UCSD-AML1 (cell line): ENCODE measurements at regions not wholly inside any gene's neighbourhood (a gene's known extent, or its start where the extent isn't known, plus 50 kb on each side); places are given as distances from the start of the nearest gene placed in this dataset.
"Not testable (repeated sequence)": the region's sequence is repeated elsewhere in the genome, so short reads cannot be mapped to it uniquely, and the experiment has no call there.

ENCODE experiments used
- DNase-seq: peaks from one replicate; lab custom pipeline; 2025; ENCODE audit not compliant: unreplicated experiment; lab: John Stamatoyannopoulos, UW

DNA sequence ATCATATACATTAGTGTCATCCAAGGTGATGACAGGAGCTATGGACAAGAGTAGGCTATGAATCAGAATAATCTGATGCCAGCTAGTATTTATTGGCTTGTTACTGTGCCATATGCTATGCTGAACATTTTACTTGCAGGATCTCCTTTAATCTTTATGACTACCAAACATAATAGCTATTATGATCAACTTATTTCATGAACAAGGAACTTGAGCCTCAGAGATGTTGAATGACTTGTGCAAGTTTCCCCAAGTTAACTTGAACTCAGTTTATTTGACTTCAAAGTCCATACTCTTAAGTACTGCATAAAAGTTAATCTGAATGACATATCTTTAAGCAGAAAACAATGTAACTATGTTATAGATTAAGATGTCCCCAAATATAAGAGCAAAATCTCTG, 178.8 kb upstream of the ARHGAP20 start:
- DNase-seq: no peak

DNA sequence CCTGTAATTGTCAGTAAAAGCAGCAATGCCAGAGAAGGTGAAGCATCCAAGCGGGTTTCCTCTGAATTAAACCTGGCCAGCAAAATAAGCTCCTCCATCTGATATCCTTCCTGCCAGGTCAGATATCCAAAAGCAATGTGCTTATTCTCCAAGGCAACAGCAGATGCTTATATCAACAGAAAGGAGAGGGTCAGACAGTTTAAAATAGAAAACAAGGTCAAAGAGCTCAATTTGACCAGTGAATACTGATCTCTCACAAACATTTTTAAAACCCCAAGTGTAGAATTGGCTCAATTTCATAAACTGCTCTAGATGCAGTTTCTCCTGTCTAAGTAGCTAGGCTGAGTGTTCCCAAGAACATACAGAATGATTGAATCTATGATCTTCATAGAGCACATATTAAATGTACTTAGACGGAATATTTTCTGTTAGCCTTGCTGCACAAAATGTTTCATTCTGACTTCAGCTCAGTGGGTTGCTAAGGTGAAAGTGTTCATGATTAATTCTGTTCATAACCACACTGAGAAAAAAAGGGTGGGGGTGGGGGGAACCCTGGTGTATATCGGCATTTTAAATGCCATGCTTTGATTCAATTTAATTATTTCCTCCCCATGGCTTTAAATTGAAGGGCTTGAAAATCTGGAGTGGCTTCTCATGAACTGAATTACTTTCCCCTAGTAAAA, 174.2 kb upstream of the ARHGAP20 start:
- DNase-seq: no peak

DNA sequence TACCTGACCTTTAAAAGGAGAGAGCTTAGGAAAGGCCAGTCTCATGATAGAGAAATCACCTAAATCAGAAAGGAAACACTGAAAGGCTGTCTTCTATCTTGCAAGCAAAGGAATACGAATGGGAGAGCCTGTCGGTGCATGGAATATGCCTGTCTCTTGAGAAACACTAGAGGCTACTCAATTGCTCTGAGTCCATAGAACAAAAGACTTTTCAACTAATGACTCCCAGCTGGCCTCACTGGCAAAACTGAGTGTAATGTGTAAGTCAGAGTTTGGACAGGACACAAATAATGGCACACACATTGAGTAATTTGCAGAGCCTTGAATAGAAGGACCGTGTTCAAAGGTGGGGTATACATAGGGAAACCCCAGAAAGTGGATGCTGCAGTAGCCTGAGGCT, 171.0 kb upstream of the ARHGAP20 start:
- DNase-seq: no peak

DNA sequence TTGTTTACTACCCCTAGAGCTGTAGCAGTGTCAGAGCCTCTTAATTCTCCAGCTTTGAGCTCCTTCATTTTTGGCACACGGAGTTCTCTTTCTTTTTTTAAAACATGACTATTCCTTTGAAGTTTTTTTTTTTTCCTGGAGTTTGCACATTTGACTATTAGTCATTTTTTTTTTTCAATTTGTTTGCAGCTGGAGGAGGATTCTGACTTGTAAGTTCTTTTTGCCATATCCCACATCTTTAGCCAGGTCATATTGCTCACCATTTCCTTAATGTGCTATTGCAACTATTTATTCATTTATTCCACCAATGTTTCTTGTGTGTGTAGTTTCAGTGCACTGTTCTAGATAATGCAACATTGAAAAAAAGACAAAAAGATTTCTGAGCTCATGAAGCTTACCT, 166.3 kb upstream of the ARHGAP20 start:
- DNase-seq: no peak

DNA sequence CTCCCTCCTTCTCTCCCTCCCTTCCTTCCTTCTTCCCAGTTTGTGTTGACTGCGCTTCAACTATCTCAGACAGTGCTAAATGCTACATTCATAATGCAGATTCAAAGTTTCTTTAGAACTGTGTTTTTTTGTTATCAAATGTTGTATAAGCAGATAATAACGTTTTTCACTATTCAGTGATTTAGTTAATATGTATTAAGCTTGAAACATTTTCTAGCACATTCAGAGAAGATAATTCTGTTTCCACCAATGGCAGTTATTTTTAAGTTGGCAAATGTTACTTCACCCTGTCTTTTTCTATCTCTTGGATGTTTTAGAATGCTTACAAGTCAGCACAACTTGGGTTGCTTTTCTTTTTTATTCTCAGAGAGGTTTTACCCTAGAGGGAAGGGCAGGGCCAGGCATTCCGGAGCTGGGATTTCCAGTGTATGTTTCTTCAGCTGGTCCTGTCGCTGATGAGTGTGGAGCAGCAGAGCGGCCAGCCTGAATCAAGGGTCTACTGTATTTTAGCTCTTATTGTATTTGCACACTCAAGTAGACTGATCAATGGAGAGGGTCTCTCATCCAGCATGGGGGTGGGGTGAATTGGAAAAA, 162.3 kb upstream of the ARHGAP20 start:
- no peak for DNase-seq

DNA sequence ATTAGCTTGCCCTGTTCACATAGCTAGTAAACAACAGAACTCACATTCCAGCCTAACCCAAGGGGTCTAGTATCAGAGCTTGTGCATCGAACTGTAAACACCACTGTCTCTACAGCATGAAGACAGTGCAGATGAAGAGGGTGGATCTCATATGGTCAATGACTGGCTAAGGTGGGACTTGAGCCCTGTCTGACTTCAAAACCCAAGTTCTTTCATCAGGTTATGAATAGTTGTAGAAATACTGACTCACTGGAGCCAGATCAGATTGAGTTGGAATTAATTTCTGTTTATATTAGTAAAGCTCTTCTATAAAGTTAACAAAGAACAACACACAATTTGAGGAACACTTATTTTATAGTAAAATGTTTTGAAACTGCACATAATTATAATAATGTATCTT, 161.7 kb upstream of the ARHGAP20 start:
- no peak for DNase-seq

DNA sequence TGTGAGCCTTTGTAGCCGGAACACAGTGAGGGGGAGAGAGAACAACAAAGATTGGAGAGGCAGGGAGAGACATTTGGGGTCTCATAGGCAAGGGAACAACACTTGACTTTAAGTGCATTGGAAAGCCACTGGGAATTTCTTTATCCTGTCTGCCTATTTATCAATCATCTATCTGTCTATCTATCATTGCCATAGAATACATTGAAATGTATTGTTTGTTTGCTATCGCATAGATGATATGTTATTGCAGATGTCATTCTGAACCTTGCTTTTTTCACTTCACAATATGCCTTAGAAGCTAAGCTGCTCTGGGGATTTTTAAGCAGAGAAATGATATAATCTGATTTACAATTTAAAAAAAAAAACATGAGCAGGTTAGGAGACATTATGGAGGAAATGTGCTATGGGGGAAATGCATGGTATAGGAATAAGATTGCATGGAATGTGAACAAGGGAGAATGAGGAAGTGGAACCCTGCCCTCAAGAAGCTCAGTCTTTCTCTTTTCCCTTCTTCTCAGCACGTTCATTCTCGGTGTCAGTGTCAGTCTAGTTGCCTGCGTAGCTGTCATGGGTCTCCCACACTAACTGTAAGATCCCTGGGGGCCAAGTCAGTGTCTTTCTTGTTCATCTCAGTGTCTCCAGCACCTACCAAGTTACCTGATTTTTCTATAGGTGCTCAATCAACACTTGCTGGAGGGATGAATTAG, 158.7 kb upstream of the ARHGAP20 start:
- no peak for DNase-seq

DNA sequence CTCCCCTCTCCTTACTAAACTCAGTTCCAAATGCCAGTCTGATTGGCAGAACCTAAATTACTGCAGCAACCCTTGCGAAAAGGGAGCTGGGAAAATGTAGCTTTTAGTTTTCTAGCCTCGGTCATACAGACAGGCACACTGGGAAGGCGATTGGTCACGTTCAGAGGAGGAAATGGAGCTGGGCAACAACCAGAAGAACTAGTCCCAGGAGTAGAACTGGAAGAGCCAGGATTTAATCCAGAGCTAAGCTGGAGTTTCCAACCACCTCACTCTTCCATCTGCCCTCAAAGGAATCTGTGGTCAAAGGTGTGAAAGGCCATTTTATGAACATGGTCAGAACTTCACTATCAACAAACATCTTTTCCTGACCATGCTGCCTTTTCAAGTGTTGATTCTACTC, 155.7 kb upstream of the ARHGAP20 start:
- no peak for DNase-seq

DNA sequence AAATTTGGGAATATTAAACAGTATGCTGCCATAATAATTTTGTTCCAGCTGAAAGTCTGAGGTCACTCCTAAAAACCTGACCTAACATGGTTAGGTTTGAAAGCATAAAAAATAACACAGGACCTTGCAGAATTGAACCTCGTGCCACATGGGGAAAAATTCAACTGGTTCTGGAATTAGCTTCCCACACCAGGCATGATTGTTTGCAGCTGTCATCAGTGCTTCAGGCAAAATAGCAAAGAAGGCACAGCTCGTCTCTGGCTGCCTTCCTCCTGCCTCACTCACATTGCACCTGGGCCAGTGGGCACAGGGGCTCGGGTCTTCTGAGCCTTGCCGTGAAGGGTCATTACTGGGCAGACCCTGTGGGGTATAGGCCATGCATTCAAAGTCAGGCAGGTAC, 153.8 kb upstream of the ARHGAP20 start:
- no peak for DNase-seq

DNA sequence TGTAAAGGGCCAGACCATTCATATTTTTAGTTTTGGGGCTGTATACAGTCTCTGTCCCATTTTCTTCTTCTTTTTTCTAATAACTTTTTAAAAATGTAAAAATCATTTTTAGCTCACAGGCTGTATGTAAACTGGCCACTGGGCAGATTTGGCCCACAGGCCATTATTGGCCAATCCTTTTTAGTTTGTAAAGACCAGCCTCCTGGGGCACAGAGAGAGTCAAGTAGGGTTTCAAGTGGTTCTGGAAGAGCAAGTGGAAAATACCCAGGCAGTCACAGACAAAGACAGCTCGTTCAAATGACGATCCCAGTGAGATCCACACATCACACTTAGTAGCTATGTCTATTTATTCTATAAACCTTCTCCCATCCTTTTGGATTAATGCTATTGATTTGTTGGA, 150.2 kb upstream of the ARHGAP20 start:
- no peak for DNase-seq

DNA sequence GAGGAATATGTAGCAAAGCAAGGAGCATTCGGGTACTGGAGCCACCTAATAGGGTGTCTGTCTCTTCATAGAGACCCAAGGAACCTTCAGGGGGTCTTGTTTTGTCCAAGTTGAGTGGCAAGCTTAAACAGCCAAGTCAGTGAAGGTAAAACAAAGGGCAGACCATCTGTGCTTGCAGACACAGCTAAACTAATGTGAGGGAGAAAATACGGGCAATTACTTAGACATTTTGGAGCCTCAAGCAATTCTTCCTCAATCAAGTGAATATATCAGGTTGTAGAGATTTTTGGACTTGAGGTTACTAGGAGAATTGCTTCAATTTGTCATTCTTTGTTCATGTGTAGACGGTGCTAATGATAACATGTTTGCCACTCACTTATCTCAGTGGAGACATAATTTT, 148.2 kb upstream of the ARHGAP20 start:
- DNase-seq: no peak

DNA sequence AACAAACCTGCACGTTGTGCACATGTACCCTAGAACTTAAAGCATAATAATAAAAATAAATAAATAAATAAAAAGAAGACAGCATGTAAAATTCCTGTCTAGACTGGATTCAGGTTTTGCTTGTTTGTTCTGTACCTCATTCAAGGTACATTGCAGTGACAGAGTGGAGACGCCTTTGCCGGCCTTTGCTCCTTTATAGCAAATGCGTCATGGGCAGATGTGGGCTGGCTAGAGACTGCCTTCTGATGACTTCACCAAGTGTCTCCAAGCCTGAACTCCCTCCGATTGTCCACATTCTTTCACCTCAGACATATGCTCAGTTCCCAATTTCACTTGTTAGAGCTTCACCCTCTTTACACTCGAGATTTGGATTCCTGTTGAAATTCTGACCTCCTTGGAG, 147.8 kb upstream of the ARHGAP20 start:
- no peak for DNase-seq

DNA sequence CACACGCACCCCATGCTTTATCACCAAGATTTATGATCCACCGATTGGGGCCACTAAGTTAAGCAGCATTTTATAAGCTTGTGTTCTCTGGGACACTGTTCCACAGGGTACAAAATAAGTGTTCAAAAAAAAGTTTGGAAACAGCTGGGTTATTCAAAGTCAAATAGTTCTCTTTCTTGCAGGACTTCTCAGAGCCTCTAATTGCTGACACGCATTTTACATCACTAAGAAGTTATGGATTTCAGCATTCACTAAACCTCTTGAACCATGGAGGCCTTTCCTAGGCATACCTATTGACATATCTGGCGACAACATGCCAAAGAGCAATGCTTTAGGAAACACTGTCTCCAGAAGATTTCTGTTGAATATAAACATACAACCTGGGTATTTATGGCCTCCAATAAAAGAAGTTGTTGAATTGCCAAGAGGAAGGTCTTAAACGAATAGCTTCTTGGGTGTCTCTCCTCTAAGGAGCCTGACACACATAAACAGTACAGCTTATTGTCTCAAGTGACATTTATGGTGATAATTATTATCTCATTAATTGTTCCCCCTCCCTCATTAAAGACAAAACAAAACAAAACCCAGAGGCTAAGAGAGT, 147.1 kb upstream of the ARHGAP20 start:
- no peak for DNase-seq

DNA sequence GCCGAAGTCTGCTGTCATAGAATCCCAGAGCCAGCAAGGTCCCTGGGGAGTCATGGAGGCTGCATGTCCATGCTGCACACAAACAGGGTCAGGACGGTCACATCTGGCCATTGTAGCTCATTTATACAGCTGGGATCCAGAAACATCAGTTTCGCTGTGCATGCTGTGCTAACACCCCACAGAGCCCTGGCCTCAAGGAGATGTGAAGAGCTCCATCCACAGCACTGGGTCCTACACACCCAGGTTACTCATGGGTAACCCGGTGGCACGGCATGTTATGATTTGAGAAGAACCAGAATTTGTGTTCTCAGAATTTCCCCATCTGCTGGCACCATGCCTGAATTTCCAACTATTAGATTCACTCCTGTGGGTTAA, 146.3 kb upstream of the ARHGAP20 start:
- DNase-seq: no peak

DNA sequence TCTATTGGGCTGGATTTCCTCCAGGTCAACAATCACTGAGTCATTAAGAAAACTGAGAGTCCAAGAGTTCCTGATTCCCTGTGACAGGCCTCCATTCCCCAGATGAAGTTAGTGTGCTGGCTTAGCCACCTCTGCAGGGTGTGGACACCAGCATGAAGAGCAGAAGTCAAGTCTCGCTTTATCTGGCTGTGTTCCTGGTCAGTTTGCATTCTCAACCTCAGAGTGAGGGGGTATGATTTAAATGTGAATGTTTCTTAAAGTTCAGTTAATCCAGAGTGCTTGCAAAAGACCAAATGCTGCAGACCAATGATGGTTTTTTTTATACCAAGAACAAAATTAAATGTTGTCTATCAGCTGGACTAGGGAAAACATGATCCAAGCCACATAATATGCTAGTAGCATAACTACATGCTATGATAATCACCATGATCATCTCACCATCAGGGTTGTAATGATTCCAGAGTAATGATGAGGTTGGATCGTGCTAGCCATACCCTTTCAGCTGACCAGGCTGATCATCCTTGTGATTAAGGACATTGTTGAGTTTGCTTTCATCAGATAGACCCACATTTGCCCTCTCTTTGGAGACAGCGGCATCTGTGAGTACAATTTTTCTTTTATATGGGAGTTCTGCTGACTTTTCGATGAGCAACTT, 145.8 kb upstream of the ARHGAP20 start:
- no peak for DNase-seq

DNA sequence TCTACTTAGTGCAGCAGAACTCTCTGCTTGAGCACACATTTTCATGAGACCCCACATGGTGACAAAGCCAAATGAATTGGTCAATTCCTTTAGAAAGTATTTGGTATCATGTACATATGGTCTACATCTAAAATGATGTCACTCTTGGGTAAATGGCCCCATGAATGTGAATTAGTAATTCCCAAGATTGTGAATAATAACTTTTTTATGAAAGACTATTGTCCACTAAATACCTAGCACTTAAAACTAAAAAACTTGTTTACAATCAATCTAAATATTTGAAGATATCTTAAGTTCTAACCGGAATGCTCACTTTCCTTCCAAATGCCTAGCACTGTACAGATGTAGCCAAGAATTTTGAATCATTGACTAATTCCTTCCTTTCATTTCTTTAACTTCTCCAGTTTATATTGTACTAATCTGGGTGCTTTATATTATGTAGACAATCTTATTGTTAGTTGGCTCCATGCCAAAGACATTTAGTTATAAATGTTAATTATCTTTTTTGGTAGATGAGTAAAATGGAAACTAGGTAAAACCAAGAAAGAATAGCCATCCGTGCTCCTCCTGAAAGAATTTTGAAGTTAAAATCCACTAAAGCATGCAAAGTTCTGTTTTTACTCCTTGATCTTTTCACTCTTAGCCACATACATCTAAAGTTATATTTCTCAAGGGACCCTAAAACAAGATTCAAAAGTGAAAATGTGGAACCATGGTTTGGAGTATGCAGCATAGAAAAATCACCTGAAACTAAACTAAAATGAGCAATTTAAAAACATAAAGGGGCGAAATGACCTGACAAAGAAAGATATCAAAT, 145.0 kb upstream of the ARHGAP20 start:
- DNase-seq: no peak

DNA sequence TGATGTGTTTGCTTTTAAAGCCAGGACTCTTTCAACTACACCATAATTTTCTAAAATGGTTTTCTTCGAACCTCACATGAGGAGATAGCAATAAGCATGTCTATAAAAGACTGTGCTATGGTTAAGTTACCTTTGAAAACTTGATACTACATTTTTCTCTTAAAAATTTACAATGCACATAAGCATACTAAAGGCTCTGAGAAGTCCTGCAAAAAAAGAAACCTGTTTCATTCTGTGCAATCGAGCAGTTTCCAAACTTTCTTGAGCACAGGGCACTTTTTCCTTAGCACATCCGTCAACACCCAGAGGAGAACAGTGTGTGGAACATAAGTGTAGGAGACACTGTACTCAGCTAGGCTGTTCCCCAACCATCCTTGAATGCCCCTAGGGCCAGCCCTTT, 144.1 kb upstream of the ARHGAP20 start:
- no peak for DNase-seq

DNA sequence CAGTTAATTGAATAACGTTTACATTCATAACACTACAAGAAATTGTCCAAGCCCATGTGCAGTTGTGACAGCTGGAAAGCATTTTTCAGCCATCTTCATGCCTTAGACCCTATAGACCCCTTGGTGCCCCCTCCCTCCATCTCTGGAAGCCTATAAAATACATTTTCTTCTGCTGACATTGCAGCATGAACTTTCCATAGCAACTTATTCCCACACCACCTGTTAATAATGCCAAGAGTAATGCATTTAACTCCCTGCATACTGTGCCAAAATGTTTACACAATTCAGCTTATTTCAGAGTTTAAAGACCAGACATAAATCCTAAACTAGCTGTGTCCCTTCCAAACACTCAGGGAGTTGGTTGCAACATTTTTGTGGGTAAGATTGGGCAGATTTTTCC, 143.0 kb upstream of the ARHGAP20 start:
- no peak for DNase-seq

DNA sequence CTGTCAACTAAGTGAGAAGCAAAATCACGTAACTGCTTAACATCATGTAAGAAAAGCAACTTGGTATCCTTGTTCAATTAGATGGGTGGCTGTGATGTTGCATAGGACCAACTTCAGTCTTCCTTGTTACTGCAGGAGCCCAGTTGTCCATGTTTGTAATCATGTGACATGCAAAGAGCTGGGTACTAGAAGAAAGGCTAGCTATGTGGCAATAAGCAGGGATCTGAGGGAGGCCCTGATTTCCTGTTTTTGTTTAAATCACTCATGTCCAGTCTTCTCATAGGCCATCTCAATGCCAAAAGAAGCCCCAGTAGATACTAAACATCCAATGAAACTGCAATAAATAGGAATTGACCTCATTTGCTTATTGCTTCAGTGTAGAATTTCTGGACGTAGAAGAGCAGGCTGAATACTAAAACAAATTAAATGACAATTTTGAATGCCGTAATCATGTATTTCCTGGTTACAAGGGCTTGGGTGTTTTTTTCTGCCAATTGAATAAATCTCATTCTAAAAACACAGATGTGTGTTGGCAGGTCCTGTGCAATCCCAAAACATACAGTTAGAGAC, 140.8 kb upstream of the ARHGAP20 start:
- DNase-seq: no peak

DNA sequence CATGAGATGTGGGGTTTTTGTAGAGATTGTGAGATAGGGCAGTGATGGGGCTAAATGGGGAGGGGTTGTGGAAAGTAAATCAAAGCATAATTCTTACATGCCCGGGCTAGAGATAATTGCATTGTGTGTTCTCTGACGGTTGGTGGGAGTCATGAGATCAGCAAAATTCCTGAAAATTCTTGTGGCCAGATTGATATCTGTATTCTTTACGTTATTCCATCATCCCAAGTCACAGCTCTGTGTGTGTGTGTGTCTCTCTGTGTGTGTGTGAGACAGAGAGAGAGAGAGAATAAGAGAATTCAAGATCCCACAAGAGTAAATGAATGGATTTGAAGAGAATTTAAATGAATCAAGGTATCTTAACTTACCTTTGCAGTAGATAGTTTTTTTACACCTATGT, 138.6 kb upstream of the ARHGAP20 start:
- DNase-seq: no peak

DNA sequence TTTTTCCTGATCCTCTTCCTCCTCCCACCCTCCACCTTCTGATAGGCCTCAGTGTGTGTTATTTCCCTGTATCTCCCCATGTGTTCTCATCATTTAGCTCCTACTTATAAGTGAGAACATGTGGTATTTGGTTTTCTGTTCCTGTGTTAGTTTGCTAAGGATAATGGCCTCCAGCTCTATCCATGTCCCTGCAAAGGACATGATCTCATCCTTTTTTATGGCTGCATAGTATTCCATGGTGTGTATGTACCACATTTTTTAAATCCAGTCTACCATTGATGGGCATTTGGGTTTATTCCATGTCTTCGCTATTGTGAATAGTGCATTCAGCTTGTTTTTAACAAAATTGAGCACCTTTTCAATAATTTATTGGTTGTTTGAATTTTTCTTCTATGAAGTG, 130.8 kb upstream of the ARHGAP20 start:
- DNase-seq: not testable (repeated sequence)
